ENCODE measurements at regions not wholly inside any gene's neighbourhood (a gene's known extent, or its start where the extent isn't known, plus 50 kb on each side); places are given as distances from the start of the nearest gene placed in this dataset.

GRCh38 chr16:63287401-63287800 is 1251.2 kb upstream of the CDH8 start:
- no peak for ATAC-seq
- Histone ChIP-seq H3K4me1 (no peaks in the 10 kb centered on the region), H3K4me3 (no peak overlapping the region), H3K9me3 (no peaks in the 10 kb centered on the region), H3K36me3 (no peaks in the 10 kb centered on the region), H3K27me3 (no peaks in the 10 kb centered on the region), H3K27ac (no peak overlapping the region)
- no peak for DNase-seq
- no peak for TF ChIP-seq CTCF (IDR thresholded peaks at IDR 0.05)
- intact Hi-C loops (cut with DNase I), result no loop called here

- ATAC-seq (no peak), DNase-seq (no peak)
- Histone ChIP-seq H3K4me3 (no peak overlapping the region), H3K27me3 (no peaks in the 10 kb centered on the region), H3K9me3 (no peaks in the 10 kb centered on the region), H3K4me1 (no peaks in the 10 kb centered on the region), H3K36me3 (no peaks in the 10 kb centered on the region), H3K27ac (no peak overlapping the region)
- intact Hi-C loops (cut with DNase I), result no loop called here
- TF ChIP-seq CTCF (IDR thresholded peaks at IDR 0.05), result no peak
Observed at GRCh38 chr16:63283721-63284120, 1247.5 kb upstream of the CDH8 start.

- no peak for TF ChIP-seq CTCF (IDR thresholded peaks at IDR 0.05)
- H3K4me3 ChIP-seq, result no peak overlapping the region
- H3K9me3 ChIP-seq, result no peaks in the 10 kb centered on the region
- DNase-seq (no peak), ATAC-seq (no peak)
- intact Hi-C loops (cut with DNase I), result no loop called here
- H3K36me3 ChIP-seq, result no peaks in the 10 kb centered on the region
- H3K27me3 ChIP-seq, result no peaks in the 10 kb centered on the region
- H3K27ac ChIP-seq, result no peak overlapping the region
- no peaks in the 10 kb centered on the region for H3K4me1 ChIP-seq
Observed at GRCh38 chr16:63244631-63245030, 1208.4 kb upstream of the CDH8 start.

GRCh38 chr16:63241497-63242028 is 1205.3 kb upstream of the CDH8 start:
- ATAC-seq, result no peak
- Histone ChIP-seq H3K27me3 (no peaks in the 10 kb centered on the region), H3K27ac (no peak overlapping the region), H3K4me1 (no peaks in the 10 kb centered on the region), H3K9me3 (no peaks in the 10 kb centered on the region), H3K36me3 (no peaks in the 10 kb centered on the region), H3K4me3 (no peak overlapping the region)
- intact Hi-C loops (cut with DNase I), result no loop called here
- DNase-seq, result no peak
- TF ChIP-seq CTCF (IDR thresholded peaks at IDR 0.05), result no peak

- Histone ChIP-seq H3K9me3 (no peaks in the 10 kb centered on the region), H3K4me1 (no peaks in the 10 kb centered on the region), H3K27ac (no peak overlapping the region), H3K27me3 (no peaks in the 10 kb centered on the region), H3K36me3 (no peaks in the 10 kb centered on the region), H3K4me3 (no peak overlapping the region)
- DNase-seq (no peak), ATAC-seq (no peak)
- intact Hi-C loops (cut with DNase I), result no loop called here
- TF ChIP-seq CTCF (IDR thresholded peaks at IDR 0.05), result no peak
Observed at GRCh38 chr16:63239065-63239570, 1202.9 kb upstream of the CDH8 start.

All from upper lobe of right lung (tissue), 1 donor.